Omental fat pad (tissue), 3 donors: ENCODE measurements at regions not wholly inside any gene's neighbourhood (a gene's known extent, or its start where the extent isn't known, plus 50 kb on each side); places are given as distances from the start of the nearest gene placed in this dataset.

Experiments used
- ATAC-seq: fragments of 150-250 bp; one replicate; pipeline ENCODE4 v1.9.1; 2016; ENCODE audit warnings: mild to moderate bottlenecking, moderate library complexity; ENCODE audit not compliant: low FRiP score
- DNase-seq: peaks from one replicate; pipeline ENCODE4 v3.0.0-alpha.2; 2019; ENCODE audit warnings: low spot score
- CTCF ChIP-seq, 3 donors: fragments of 450-650 bp; IDR thresholded peaks; one replicate each; pipeline ENCODE4 v1.5.1; 2016 to 2017; ENCODE audit warnings: antibody characterized with exemption in 3 of 3, mild to moderate bottlenecking in 3 of 3, moderate library complexity in 2 of 3

DNA sequence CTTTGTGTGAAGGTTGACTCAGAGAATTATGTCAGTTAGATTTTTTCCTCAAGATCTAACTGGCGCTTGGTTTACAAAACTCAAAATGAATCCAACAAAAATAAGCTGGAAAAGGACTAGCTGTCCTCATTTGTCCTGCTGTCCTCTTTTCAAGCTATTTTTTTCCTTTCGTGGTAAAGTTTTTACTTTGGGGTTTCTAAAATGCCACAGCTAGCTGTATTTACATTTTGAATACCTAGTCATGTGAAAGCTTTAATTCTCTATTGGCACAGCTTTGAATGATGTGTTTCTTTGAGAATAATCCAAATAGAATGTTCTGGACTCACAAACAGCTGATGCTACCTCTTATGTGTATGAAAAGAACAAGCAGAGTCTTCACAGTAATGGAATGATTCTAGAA is 673.6 kb upstream of the NR5A2 start:
- ATAC-seq: no peak
- no peak for TF ChIP-seq CTCF (IDR thresholded peaks at IDR 0.05)
- DNase-seq: no peak

- ATAC-seq (no peak), DNase-seq (no peak)
- TF ChIP-seq CTCF (IDR thresholded peaks at IDR 0.05): no peak
Measured at GRCh38 chr1:199356561-199356960, 670.9 kb upstream of the NR5A2 start.

DNA sequence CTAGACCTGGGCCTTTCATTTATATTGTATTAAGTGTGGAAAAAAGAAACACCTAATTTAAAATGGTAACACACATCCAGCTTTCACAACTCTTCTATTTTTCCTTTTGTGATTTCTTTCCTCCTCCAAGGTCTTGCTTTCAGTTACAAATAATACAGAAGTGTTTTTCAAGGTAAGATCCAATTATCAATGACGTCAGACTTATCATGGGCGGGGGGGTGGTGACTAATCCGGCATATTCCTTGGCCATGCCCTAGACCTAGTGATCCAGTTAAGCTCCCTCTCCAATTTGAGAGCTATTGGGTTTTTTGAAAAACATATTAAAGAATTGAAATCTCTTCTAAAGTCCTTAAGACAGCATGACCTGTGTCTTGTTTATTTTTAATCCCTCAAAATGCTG is 669.9 kb upstream of the NR5A2 start:
- no peak for ATAC-seq
- DNase-seq: no peak
- TF ChIP-seq CTCF (IDR thresholded peaks at IDR 0.05): no peak

DNA sequence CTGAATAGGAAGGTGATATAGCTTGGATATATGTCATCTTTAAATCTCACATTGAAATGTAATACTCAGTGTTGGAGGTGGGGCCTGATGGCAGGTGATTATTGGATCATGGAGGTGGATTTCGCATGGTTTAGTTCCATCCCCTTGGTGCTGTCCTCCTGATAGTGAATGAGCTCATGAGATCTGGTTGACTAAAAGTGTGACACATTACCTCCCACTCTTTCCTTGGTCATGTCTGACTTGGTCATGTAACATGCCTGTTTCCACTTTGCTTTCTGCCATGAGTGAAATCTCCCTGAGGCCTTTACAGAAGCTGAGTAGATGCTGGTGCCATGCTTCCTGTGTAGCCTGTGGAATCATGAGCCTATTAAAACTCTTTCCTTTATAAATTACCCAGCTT is 664.5 kb upstream of the NR5A2 start:
- ATAC-seq (no peak), DNase-seq (no peak)
- TF ChIP-seq CTCF (IDR thresholded peaks at IDR 0.05): no peak

- no peak for TF ChIP-seq CTCF (IDR thresholded peaks at IDR 0.05)
- no peak for ATAC-seq
- DNase-seq: no peak
Measured at GRCh38 chr1:199373139-199373538, 654.4 kb upstream of the NR5A2 start.

DNA sequence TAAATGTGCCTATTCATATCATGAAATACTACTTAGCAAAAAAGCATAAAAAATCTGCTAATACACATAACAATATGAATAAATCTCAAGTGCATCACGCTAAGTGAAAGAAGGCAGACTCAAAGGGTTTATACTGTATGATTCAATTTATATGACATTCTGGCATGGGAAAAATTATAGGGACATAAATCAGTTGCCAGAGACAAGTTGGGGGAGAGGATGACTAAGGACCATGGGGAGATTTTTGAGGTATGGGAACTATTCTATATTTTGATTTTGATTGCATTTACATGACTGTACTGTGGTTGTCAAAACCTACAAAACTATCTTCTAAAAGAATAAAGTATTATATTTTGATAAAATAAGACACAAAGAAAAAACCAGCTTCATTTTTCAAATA is 650.3 kb upstream of the NR5A2 start:
- DNase-seq (no peak), ATAC-seq (no peak)
- TF ChIP-seq CTCF (IDR thresholded peaks at IDR 0.05): no peak

DNA sequence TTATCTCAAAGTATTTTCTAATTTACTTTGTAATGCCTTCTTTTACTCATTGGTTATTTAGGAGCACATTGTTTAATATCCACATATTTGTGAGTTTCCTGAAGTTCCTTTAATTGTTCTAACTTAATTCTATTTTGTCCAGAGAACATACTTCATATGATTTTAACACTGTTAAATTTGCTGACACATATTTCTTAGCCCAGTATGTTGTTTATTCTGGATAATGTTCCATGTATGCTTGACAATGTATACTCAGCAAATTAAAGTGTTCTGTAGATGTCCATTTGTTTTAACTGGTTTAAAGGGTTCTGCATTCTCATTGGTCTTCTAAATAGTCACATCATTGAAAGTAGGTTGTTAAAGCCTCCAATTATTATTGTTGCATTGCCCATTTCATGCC is 643.7 kb upstream of the NR5A2 start:
- TF ChIP-seq CTCF (IDR thresholded peaks at IDR 0.05): no peak
- DNase-seq (no peak), ATAC-seq (no peak)
